ENCODE measurements at regions not wholly inside any gene's neighbourhood (a gene's known extent, or its start where the extent isn't known, plus 50 kb on each side); places are given as distances from the start of the nearest gene placed in this dataset.

- CTCF ChIA-PET, result no interaction called here
- POLR2A ChIA-PET, result no interaction called here
Measured at GRCh38 chr4:152225680-152226079, 310.2 kb downstream of the FBXW7 start.

GRCh38 chr4:152224721-152225420, 311.0 kb downstream of the FBXW7 start:
- ChIA-PET CTCF (interaction anchor here (1.0 kb wide), 1 partner anchor 15 kb away, joined by 3 read pairs; no protein-coding TSS in a partner anchor), POLR2A (no interaction called here)
- H3K36me3 ChIP-seq (ENCODE audit: control insufficient read depth, insufficient read depth, low read length), result no peaks in the 10 kb centered on the region
- TF ChIP-seq CTCF (IDR thresholded peaks at IDR 0.05; ENCODE audit: insufficient read depth, low read depth, low read length), result no peak
- no peaks in the 10 kb centered on the region for H3K27me3 ChIP-seq (ENCODE audit: control insufficient read depth, insufficient read depth, low read length)
- H3K4me3 ChIP-seq (ENCODE audit: low read depth, low read length), result no peak overlapping the region
- no peak for DNase-seq (ENCODE audit: low read depth)

More at GRCh38 chr4:152225680-152226079, 310.2 kb downstream of the FBXW7 start:
- TF ChIP-seq CTCF (IDR thresholded peaks at IDR 0.05; ENCODE audit: insufficient read depth, low read depth, low read length), result no peak
- H3K27me3 ChIP-seq (ENCODE audit: control insufficient read depth, insufficient read depth, low read length), result no peaks in the 10 kb centered on the region
- no peak for DNase-seq (ENCODE audit: low read depth)
- no peak overlapping the region for H3K4me3 ChIP-seq (ENCODE audit: low read depth, low read length)
- H3K36me3 ChIP-seq (ENCODE audit: control insufficient read depth, insufficient read depth, low read length), result no peaks in the 10 kb centered on the region

- no peak for DNase-seq (ENCODE audit: low read depth)
- Histone ChIP-seq H3K27me3 (ENCODE audit: control insufficient read depth, insufficient read depth, low read length) (no peaks in the 10 kb centered on the region), H3K36me3 (ENCODE audit: control insufficient read depth, insufficient read depth, low read length) (no peaks in the 10 kb centered on the region), H3K4me3 (ENCODE audit: low read depth, low read length) (no peak overlapping the region)
- ChIA-PET CTCF (interaction anchor here (1.0 to 1.3 kb wide), 2 partner anchors 16 to 21 kb away, joined by 3 to 5 read pairs; no protein-coding TSS in a partner anchor), POLR2A (no interaction called here)
- TF ChIP-seq CTCF (IDR thresholded peaks at IDR 0.05; ENCODE audit: insufficient read depth, low read depth, low read length), result no peak
Measured at GRCh38 chr4:152224223-152224622, 311.7 kb downstream of the FBXW7 start.

- H3K4me3 ChIP-seq (ENCODE audit: low read depth, low read length), result no peak overlapping the region
- ChIA-PET CTCF (interaction anchor here (1.0 to 1.3 kb wide), 3 partner anchors 9 to 21 kb away, joined by 3 to 5 read pairs (median 5); no protein-coding TSS in a partner anchor), POLR2A (no interaction called here)
- DNase-seq (ENCODE audit: low read depth), result no peak
- H3K27me3 ChIP-seq (ENCODE audit: control insufficient read depth, insufficient read depth, low read length), result no peaks in the 10 kb centered on the region; the same call in 1 of the 2 replicates
- no peak for TF ChIP-seq CTCF (IDR thresholded peaks at IDR 0.05; ENCODE audit: insufficient read depth, low read depth, low read length)
- no peaks in the 10 kb centered on the region for H3K36me3 ChIP-seq (ENCODE audit: control insufficient read depth, insufficient read depth, low read length)
Measured at GRCh38 chr4:152223600-152223999, 312.3 kb downstream of the FBXW7 start.

GRCh38 chr4:152221816-152222516, 313.9 kb downstream of the FBXW7 start:
- ChIA-PET POLR2A (no interaction called here), CTCF (no interaction called here)
- Histone ChIP-seq H3K36me3 (ENCODE audit: control insufficient read depth, insufficient read depth, low read length) (no peaks in the 10 kb centered on the region), H3K4me3 (ENCODE audit: low read depth, low read length) (no peak overlapping the region), H3K27me3 (ENCODE audit: control insufficient read depth, insufficient read depth, low read length) (no peaks in the 10 kb centered on the region; the same call in 1 of the 2 replicates)
- no peak for TF ChIP-seq CTCF (IDR thresholded peaks at IDR 0.05; ENCODE audit: insufficient read depth, low read depth, low read length)
- DNase-seq (ENCODE audit: low read depth), result no peak

Data from BJ (cell line).